Gastroesophageal sphincter (tissue), 3 donors: ENCODE measurements at regions not wholly inside any gene's neighbourhood (a gene's known extent, or its start where the extent isn't known, plus 50 kb on each side); places are given as distances from the start of the nearest gene placed in this dataset.

ENCODE experiments used
- CTCF ChIP-seq, 4 experiments: fragments of 200-600 bp in 2 of 4; fragments of 450-650 bp in 2 of 4; sonication (generic) in 1 of 4; IDR thresholded peaks; one replicate each; pipeline ENCODE4 v1.5.1; 2017 to 2019; ENCODE audit warnings: antibody characterized with exemption in 4 of 4, mild to moderate bottlenecking in 2 of 4, moderate library complexity in 2 of 4
- POLR2A ChIP-seq, 2 donors: fragments of 450-650 bp; IDR thresholded peaks; one replicate each; pipeline ENCODE4 v1.6.1; 2017; ENCODE audit warnings: antibody characterized with exemption in 2 of 2, mild to moderate bottlenecking in 2 of 2, moderate library complexity in 1 of 2
- POLR2AphosphoS5 ChIP-seq: sonication (generic); formaldehyde crosslinking; IDR thresholded peaks from one replicate; pipeline ENCODE4 v1.6.1; 2017; ENCODE audit warnings: antibody characterized with exemption

GRCh38 chr4:72779241-72779640 is 210.2 kb upstream of the ADAMTS3 start:
- TF ChIP-seq POLR2A (IDR thresholded peaks at IDR 0.05) (no peak), CTCF (IDR thresholded peaks at IDR 0.05) (no peak), POLR2AphosphoS5 (no peak)
